Stimulated activated effector memory CD8-positive, alpha-beta T cell treated with anti-CD3 and anti-CD28 coated beads, Interleukin-12 subunit alpha, Interleukin-12 subunit beta, amount 100 ng/mL, for 72 hours (primary cell): ENCODE measurements at regions not wholly inside any gene's neighbourhood (a gene's known extent, or its start where the extent isn't known, plus 50 kb on each side); places are given as distances from the start of the nearest gene placed in this dataset.
"Not testable (repeated sequence)": the region's sequence is repeated elsewhere in the genome, so short reads cannot be mapped to it uniquely, and the experiment has no call there.

Experiments used
- ATAC-seq: fragments of 150-1000 bp; cut with Tn5 transposase; 2 replicates; pipeline ENCODE4 v1.10.0; 2021
- DNase-seq, 2 donors: peaks; one replicate each; pipeline ENCODE4 v3.0.0; 2021 to 2022; ENCODE audit warnings: low spot score in 2 of 2
- H3K27ac Mint-ChIP-seq: one replicate; pipeline ENCODE4 v1.8.0; 2022; ENCODE audit warnings: mild to moderate bottlenecking, mixed read lengths
- H3K36me3 Mint-ChIP-seq: one replicate; pipeline ENCODE4 v1.8.0; 2022; ENCODE audit warnings: mild to moderate bottlenecking, mixed read lengths
- H3K4me1 Mint-ChIP-seq: one replicate; pipeline ENCODE4 v1.8.0; 2022; ENCODE audit warnings: mixed read lengths
- H3K4me3 Mint-ChIP-seq: one replicate; pipeline ENCODE4 v1.8.0; 2022; ENCODE audit warnings: mild to moderate bottlenecking, mixed read lengths
- H3K9me3 Mint-ChIP-seq: one replicate; pipeline ENCODE4 v1.8.0; 2022; ENCODE audit warnings: mixed read lengths

- H3K36me3 Mint-ChIP-seq, DNase-seq, ATAC-seq, H3K27ac Mint-ChIP-seq, H3K9me3 Mint-ChIP-seq, H3K4me3 Mint-ChIP-seq, H3K4me1 Mint-ChIP-seq: not testable (repeated sequence)
These were observed 144.7 kb upstream of the CRYM start for GRCh38 chr16:21422824-21423223.

GRCh38 chr16:21404699-21405098 lies 126.6 kb upstream of the CRYM start:
- H3K27ac Mint-ChIP-seq, H3K36me3 Mint-ChIP-seq, ATAC-seq, H3K9me3 Mint-ChIP-seq, H3K4me3 Mint-ChIP-seq, H3K4me1 Mint-ChIP-seq, DNase-seq: not testable (repeated sequence)

GRCh38 chr16:21397866-21398265 lies 119.8 kb upstream of the CRYM start:
- ATAC-seq, H3K4me3 Mint-ChIP-seq, H3K4me1 Mint-ChIP-seq, H3K36me3 Mint-ChIP-seq, H3K27ac Mint-ChIP-seq, H3K9me3 Mint-ChIP-seq, DNase-seq: not testable (repeated sequence)

- H3K36me3 Mint-ChIP-seq, DNase-seq, ATAC-seq, H3K9me3 Mint-ChIP-seq, H3K27ac Mint-ChIP-seq, H3K4me1 Mint-ChIP-seq, H3K4me3 Mint-ChIP-seq: not testable (repeated sequence)
These were observed 118.5 kb upstream of the CRYM start for GRCh38 chr16:21396545-21396944.

GRCh38 chr16:21390634-21391033 lies 112.5 kb upstream of the CRYM start:
- H3K9me3 Mint-ChIP-seq, H3K36me3 Mint-ChIP-seq, DNase-seq, H3K27ac Mint-ChIP-seq, H3K4me3 Mint-ChIP-seq, H3K4me1 Mint-ChIP-seq, ATAC-seq: not testable (repeated sequence)

GRCh38 chr16:21389860-21390259 lies 111.8 kb upstream of the CRYM start:
- DNase-seq, H3K36me3 Mint-ChIP-seq, ATAC-seq, H3K27ac Mint-ChIP-seq, H3K4me3 Mint-ChIP-seq, H3K9me3 Mint-ChIP-seq, H3K4me1 Mint-ChIP-seq: not testable (repeated sequence)

GRCh38 chr16:21387757-21388156 lies 109.7 kb upstream of the CRYM start:
- H3K4me3 Mint-ChIP-seq, DNase-seq, H3K4me1 Mint-ChIP-seq, H3K27ac Mint-ChIP-seq, H3K36me3 Mint-ChIP-seq, H3K9me3 Mint-ChIP-seq: not testable (repeated sequence)
- ATAC-seq, result peak; percentile 46

- not testable (repeated sequence) for H3K36me3 Mint-ChIP-seq, DNase-seq, H3K4me3 Mint-ChIP-seq, H3K9me3 Mint-ChIP-seq, ATAC-seq, H3K27ac Mint-ChIP-seq, H3K4me1 Mint-ChIP-seq
These were observed 108.3 kb upstream of the CRYM start for GRCh38 chr16:21386201-21386915.

- DNase-seq, H3K27ac Mint-ChIP-seq, H3K36me3 Mint-ChIP-seq, H3K4me1 Mint-ChIP-seq, H3K9me3 Mint-ChIP-seq, H3K4me3 Mint-ChIP-seq: not testable (repeated sequence)
- peak; percentile 59 for ATAC-seq
These were observed 105.6 kb upstream of the CRYM start for GRCh38 chr16:21383682-21384081.

- not testable (repeated sequence) for H3K36me3 Mint-ChIP-seq, H3K9me3 Mint-ChIP-seq, DNase-seq, ATAC-seq, H3K4me1 Mint-ChIP-seq, H3K4me3 Mint-ChIP-seq, H3K27ac Mint-ChIP-seq
These were observed 101.6 kb upstream of the CRYM start for GRCh38 chr16:21379645-21380044.

- ATAC-seq, H3K27ac Mint-ChIP-seq, H3K4me1 Mint-ChIP-seq, DNase-seq, H3K4me3 Mint-ChIP-seq, H3K36me3 Mint-ChIP-seq, H3K9me3 Mint-ChIP-seq: not testable (repeated sequence)
These were observed 98.3 kb upstream of the CRYM start for GRCh38 chr16:21376196-21376899.

GRCh38 chr16:21375334-21375733 lies 97.2 kb upstream of the CRYM start:
- not testable (repeated sequence) for DNase-seq, H3K27ac Mint-ChIP-seq, ATAC-seq, H3K36me3 Mint-ChIP-seq, H3K4me1 Mint-ChIP-seq, H3K9me3 Mint-ChIP-seq, H3K4me3 Mint-ChIP-seq

GRCh38 chr16:21373454-21373853 lies 95.4 kb upstream of the CRYM start:
- ATAC-seq, H3K9me3 Mint-ChIP-seq, H3K4me1 Mint-ChIP-seq, DNase-seq, H3K36me3 Mint-ChIP-seq, H3K27ac Mint-ChIP-seq, H3K4me3 Mint-ChIP-seq: not testable (repeated sequence)

- H3K36me3 Mint-ChIP-seq, H3K4me3 Mint-ChIP-seq, H3K9me3 Mint-ChIP-seq, H3K27ac Mint-ChIP-seq, H3K4me1 Mint-ChIP-seq, ATAC-seq, DNase-seq: not testable (repeated sequence)
These were observed 94.8 kb upstream of the CRYM start for GRCh38 chr16:21372862-21373261.

- DNase-seq, H3K9me3 Mint-ChIP-seq, ATAC-seq, H3K4me3 Mint-ChIP-seq, H3K36me3 Mint-ChIP-seq, H3K4me1 Mint-ChIP-seq, H3K27ac Mint-ChIP-seq: not testable (repeated sequence)
These were observed 94.2 kb upstream of the CRYM start for GRCh38 chr16:21372162-21372835.

- ATAC-seq, H3K4me1 Mint-ChIP-seq, H3K4me3 Mint-ChIP-seq, H3K27ac Mint-ChIP-seq, H3K36me3 Mint-ChIP-seq, DNase-seq, H3K9me3 Mint-ChIP-seq: not testable (repeated sequence)
These were observed 92.7 kb upstream of the CRYM start for GRCh38 chr16:21370791-21371190.
